ENCODE measurements at regions not wholly inside any gene's neighbourhood (a gene's known extent, or its start where the extent isn't known, plus 50 kb on each side); places are given as distances from the start of the nearest gene placed in this dataset.

- intact Hi-C loops (cut with DNase I; ENCODE audit: low total_unique reads): no loop called here
- Histone ChIP-seq H3K4me1 (peaks cover 0 to 14% (median 0%) of the 10 kb centered on the region in 4 donors), H3K27ac (no peak overlapping the region), H3K9me3 (no peaks in the 10 kb centered on the region), H3K4me3 (no peak overlapping the region), H3K36me3 (no peaks in the 10 kb centered on the region), H3K27me3 (no peaks in the 10 kb centered on the region)
- no peak for DNase-seq
- TF ChIP-seq CTCF (IDR thresholded peaks at IDR 0.05): no peak
These were observed 186.2 kb downstream of the PLK2 start for GRCh38 chr5:58273711-58274110.

GRCh38 chr5:58268268-58268667 lies 191.6 kb downstream of the PLK2 start:
- Histone ChIP-seq H3K27ac (no peak overlapping the region), H3K4me1 (peaks cover 0 to 3% (median 0%) of the 10 kb centered on the region in 4 donors), H3K27me3 (no peaks in the 10 kb centered on the region), H3K36me3 (no peaks in the 10 kb centered on the region), H3K4me3 (no peak overlapping the region), H3K9me3 (no peaks in the 10 kb centered on the region)
- DNase-seq: no peak
- no peak for TF ChIP-seq CTCF (IDR thresholded peaks at IDR 0.05)
- intact Hi-C loops (cut with DNase I; ENCODE audit: low total_unique reads): no loop called here

GRCh38 chr5:58266402-58266801 lies 193.5 kb downstream of the PLK2 start:
- Histone ChIP-seq H3K27ac (no peak overlapping the region), H3K9me3 (no peaks in the 10 kb centered on the region), H3K4me1 (peaks cover 0 to 10% (median 2%) of the 10 kb centered on the region in 4 donors), H3K4me3 (no peak overlapping the region), H3K36me3 (no peaks in the 10 kb centered on the region), H3K27me3 (no peaks in the 10 kb centered on the region)
- TF ChIP-seq CTCF (IDR thresholded peaks at IDR 0.05): no peak
- no peak for DNase-seq
- intact Hi-C loops (cut with DNase I; ENCODE audit: low total_unique reads): no loop called here

- no peak for TF ChIP-seq CTCF (IDR thresholded peaks at IDR 0.05)
- intact Hi-C loops (cut with DNase I; ENCODE audit: low total_unique reads): no loop called here
- Histone ChIP-seq H3K27me3 (no peaks in the 10 kb centered on the region), H3K4me3 (no peak overlapping the region), H3K27ac (no peak overlapping the region), H3K9me3 (no peaks in the 10 kb centered on the region), H3K4me1 (peaks cover 0 to 15% (median 2%) of the 10 kb centered on the region in 4 donors), H3K36me3 (no peaks in the 10 kb centered on the region)
- no peak for DNase-seq
These were observed 194.5 kb downstream of the PLK2 start for GRCh38 chr5:58265246-58265930.

GRCh38 chr5:58264276-58264675 lies 195.6 kb downstream of the PLK2 start:
- Histone ChIP-seq H3K9me3 (no peaks in the 10 kb centered on the region), H3K4me3 (no peak overlapping the region), H3K36me3 (no peaks in the 10 kb centered on the region), H3K27ac (no peak overlapping the region), H3K4me1 (peaks cover 0 to 26% (median 10%) of the 10 kb centered on the region in 4 donors), H3K27me3 (no peaks in the 10 kb centered on the region)
- no peak for DNase-seq
- intact Hi-C loops (cut with DNase I; ENCODE audit: low total_unique reads): no loop called here
- no peak for TF ChIP-seq CTCF (IDR thresholded peaks at IDR 0.05)

Data from tibial artery (tissue), 4 donors.